ENCODE measurements at regions not wholly inside any gene's neighbourhood (a gene's known extent, or its start where the extent isn't known, plus 50 kb on each side); places are given as distances from the start of the nearest gene placed in this dataset.

- DNase-seq = no peak
These were observed 526.1 kb upstream of the KLF4 start for GRCh38 chr9:108015690-108016089.

- no peak for DNase-seq
These were observed 524.8 kb upstream of the KLF4 start for GRCh38 chr9:108014353-108014752.

DNA sequence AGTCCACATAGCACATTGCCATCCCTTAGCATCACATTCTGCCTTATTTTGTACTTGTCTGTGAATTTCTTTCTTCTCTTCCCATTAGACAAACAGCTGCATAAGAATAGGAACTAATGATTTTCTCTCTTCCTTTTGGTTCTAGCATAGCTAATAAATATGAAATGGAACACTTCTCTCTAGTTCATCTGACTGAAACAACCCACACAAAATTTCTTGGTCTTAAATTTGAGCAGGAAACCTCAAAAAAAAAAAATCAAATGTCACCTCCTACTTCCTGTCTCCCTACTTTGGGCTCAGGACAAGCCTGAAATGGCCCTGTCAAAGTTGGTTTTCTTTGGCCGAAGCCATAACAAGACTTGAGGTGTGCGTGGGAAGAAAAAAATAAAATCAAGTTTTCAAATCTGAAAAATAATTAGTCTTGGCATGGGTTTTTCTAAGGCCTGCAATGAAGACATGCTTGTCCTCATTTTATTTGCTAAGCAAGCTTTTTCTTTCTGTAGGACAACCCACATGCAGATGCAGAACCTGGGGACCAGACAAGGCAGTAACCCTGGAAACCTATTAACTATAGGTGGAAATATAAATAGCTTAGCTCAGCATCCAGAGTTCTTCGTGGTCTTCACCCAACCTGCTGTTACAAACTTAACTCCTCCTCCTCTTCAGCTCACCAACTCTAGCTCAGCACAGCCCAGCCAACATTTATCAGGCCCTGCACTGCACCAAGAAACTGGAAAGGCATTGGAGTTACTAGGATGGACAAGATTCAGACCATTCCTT is 523.5 kb upstream of the KLF4 start:
- DNase-seq = no peak

GRCh38 chr9:108012405-108012804 is 522.8 kb upstream of the KLF4 start:
- no peak for DNase-seq

DNA sequence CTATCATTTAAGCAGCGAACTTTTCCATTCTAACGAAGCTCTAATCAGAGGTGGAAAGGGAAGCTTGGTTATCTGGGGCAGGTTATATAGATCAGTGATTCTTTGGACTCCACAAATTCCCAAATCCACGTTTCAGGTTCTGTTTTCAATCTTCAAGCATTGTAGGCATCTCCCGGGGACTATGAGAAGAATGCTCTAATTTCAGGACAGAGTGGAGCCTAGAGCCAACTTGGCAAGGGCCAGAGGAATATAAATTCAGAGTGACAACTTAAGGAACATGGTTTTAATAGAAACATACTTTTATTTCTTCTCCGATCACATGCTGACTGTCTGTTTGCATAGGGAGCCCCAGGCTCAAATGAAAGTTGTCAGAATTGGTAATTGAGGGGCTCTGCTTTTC is 514.0 kb upstream of the KLF4 start:
- DNase-seq = no peak

DNA sequence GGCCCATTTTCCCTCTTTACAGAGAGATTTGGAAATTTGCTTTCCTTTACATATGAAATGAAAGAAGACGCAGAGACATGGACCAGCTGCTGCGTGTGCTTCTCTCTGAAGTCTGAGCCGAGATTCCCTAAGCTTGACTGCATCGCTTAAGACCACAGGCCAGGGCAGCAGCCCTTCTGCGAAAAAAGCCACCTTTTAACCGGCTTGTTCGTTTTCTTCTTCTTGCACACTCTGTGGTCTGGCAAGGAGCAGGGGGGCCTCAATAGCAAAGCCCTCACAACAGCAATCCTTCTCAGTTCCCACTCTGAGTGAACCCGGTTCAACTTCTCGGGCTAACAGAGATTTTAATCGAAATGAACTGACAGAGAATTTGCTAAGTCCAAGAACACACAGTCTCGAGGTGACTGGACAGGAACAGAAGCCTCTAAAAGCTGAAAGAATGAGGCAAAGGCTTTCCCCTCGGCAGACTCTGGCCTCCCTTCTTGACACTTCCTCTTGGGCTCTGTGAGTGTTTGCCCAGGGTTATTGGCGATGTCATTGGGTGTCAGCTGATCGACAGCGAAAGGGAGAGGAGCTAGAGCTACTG is 512.9 kb upstream of the KLF4 start:
- no peak for DNase-seq

GRCh38 chr9:108001237-108001636 is 511.7 kb upstream of the KLF4 start:
- DNase-seq = no peak

DNA sequence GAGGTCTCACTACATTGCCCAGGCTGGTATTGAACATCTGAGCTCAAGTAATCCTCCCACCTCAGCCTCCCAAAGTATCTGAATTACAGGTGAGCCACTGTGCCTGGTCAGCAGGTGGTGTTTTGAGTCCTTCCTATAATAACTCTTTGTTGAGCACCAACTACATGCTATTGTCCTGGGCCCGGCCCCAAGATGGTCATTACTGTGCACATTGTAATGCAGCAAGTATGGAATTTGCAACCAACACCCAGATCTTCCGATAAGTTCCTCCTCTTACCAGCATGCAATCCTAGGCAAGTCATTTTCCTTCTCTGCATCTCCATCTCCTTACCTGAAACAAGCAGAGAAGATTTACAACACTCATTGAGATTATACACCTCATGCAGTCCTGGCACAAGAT is 510.3 kb upstream of the KLF4 start:
- DNase-seq = no peak

GRCh38 chr9:107999011-107999410 is 509.4 kb upstream of the KLF4 start:
- no peak for DNase-seq

- DNase-seq = no peak
These were observed 505.1 kb upstream of the KLF4 start for GRCh38 chr9:107994648-107995047.

- no peak for DNase-seq
These were observed 502.7 kb upstream of the KLF4 start for GRCh38 chr9:107992271-107992670.

- no peak for DNase-seq
These were observed 502.0 kb upstream of the KLF4 start for GRCh38 chr9:107991581-107991980.

GRCh38 chr9:107989544-107989943 is 500.0 kb upstream of the KLF4 start:
- DNase-seq = no peak

- DNase-seq = no peak
These were observed 499.5 kb upstream of the KLF4 start for GRCh38 chr9:107989099-107989498.

DNA sequence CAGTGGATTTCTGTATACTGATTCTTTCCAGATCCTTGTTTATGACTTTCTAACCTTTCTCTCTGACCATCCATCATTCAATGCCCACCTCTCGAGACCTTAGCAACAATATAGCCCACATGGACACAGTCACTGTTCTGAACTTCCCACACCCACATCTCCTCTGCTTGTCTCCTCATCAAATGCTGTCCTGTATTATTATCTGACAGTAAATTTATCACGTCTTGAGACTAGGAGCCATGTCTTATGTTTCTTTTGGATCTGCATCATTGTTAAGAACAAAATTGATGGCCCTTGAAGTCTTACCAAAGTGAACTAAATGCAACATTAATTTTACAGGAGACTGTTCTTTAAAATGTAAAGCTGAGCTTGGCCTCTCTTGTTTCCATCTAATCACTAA is 495.4 kb upstream of the KLF4 start:
- DNase-seq = no peak

DNA sequence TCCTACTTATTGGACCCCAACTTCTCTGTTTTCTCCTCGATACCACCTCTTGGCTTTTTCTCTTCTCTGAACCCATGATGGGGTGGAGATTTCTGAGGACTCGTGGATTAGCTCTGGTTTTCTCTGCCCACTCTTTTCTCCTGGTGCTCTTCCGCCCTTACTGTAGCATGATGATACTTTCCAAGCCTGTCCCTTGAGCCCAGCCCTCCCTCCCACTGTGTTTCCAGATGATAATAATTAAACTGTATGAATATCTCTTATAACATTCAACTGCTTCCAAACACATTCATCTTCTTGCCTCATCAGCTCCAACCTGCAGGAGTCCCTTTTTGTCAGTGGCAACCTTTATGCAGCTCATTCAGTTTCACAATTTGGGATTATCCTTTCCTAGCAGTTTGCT is 494.2 kb upstream of the KLF4 start:
- DNase-seq = no peak

- no peak for DNase-seq
These were observed 493.6 kb upstream of the KLF4 start for GRCh38 chr9:107983181-107983603.

- DNase-seq = no peak
These were observed 493.2 kb upstream of the KLF4 start for GRCh38 chr9:107982745-107983144.

GRCh38 chr9:107982001-107982400 is 492.4 kb upstream of the KLF4 start:
- no peak for DNase-seq

DNA sequence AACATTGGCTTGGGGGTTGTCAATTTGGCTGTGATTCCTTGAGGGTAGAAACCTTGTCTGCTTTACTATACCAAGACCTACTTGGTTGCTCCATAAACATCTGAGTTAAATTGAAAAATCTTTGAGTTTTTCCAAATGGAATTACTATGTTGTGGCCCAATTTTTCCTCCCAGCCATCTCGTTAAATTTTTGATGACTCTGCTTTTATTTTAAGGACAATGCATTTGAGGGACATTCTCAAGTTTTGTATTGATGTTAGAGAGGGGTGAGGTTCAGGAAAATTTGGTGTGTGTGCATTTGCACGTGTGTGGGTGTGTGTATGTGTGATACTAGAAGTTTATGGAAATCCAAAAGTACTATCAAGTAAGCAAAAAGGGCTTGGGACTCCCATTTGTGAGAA is 491.4 kb upstream of the KLF4 start:
- no peak for DNase-seq

DNA sequence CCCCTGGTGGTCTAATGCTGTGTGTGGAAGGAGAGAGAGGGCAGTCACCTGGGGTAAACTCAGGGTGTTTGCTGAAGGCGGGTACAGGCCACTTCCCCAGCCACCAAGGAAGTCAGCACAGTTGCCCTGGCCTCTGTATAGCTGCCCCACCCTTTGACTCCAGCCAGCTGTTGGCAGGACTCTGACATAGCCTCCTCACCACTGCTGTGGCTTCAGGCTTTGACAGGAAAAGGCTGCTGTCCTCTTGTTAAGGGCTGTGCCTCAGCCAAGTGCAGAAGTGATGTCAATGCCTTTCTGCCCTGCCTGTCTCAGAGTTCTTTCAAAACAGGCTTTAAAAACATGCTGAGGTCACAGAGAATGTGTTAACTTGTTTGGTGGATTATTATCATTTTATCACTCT is 487.2 kb upstream of the KLF4 start:
- DNase-seq = no peak

DNA sequence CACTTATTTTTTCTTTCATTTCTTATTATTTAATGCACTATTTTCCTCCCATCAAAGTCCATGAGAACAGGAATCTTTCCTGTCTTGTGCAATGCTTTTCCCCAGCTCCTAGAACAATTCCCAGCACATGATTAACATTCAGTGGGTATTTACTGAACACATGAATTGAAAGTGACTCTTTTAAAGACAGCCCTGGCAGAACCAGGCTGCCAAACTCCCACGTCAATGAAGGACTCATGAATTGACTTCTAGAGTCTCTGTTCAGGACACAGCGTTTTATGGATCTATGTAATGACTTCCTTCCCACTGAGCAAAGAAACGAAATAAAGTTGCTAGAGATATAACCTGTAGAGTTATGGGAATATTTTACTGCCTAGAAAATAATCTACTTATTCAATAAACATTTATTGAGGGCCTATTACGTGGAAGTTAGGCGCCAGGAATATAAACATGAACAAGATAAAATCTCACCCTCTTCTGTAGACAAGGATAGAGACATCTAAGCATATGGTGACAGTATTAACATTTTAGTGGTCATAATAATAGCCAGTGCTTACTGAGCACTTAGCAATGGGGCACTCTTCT is 485.9 kb upstream of the KLF4 start:
- no peak for DNase-seq

- no peak for DNase-seq
These were observed 483.9 kb upstream of the KLF4 start for GRCh38 chr9:107973451-107973850.

DNA sequence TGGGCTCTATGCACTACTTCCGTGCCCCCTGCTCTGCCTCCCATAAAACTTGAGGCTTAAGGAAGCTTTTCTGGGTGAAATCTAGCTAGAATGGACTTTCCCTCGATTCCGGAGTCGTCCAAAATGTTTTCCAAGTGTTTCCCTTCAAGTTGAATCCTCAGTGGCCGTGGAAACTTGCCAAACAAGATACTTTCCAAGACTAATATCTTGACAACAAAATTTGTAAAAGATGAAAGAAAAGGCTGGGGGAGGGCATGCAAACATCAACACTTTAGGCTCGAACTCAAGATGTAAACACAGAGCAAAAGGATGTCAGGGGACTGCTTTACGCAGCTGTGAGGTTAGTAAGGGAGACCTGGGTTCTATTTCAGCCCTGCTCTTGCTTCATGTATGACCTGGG is 482.8 kb upstream of the KLF4 start:
- DNase-seq = no peak

DNA sequence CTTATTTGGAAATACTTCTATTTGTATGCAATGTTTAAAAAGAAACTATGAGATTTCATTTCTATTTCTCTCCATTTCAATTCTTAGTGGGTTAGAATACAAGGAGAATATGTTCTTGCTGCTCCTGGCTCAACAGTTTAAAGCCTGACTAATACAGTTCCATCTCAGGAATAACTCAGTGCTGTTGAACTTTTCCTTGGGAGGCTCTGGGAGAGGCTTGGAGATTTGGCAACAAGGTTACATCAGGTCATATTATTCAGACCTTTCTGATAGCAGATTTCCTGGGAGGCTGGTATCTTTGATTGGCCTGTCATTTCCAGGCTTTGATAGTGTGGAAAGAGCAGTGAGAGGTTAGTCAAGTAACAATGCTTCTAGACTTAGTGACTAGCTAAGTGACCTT is 481.7 kb upstream of the KLF4 start:
- DNase-seq = no peak
